GM23248 (cell line): ENCODE measurements at regions not wholly inside any gene's neighbourhood (a gene's known extent, or its start where the extent isn't known, plus 50 kb on each side); places are given as distances from the start of the nearest gene placed in this dataset.
A peak's percentile ranks its signal among the peaks of the same experiment; 100 is the strongest.
"Not testable (repeated sequence)": the region's sequence is repeated elsewhere in the genome, so short reads cannot be mapped to it uniquely, and the experiment has no call there.

Experiments used
- DNase-seq: peaks from one replicate; pipeline ENCODE4 v3.0.0-alpha.2; 2015
- H2AFZ ChIP-seq: fragments of 200-600 bp; sonication (generic); 2 replicates; pipeline ENCODE4 v1.6.1; 2016; ENCODE audit warnings: antibody characterized with exemption
- H3F3A ChIP-seq: fragments of 200-600 bp; sonication (generic); 2 replicates; pipeline ENCODE4 v1.6.1; 2016; ENCODE audit warnings: mild to moderate bottlenecking, antibody characterized with exemption, mixed run types; ENCODE audit not compliant: insufficient read depth
- H3K27ac ChIP-seq: fragments of 200-600 bp; sonication (generic); 2 replicates; pipeline ENCODE4 v1.5.1; 2016; ENCODE audit warnings: mild to moderate bottlenecking
- H3K27me3 ChIP-seq: fragments of 200-600 bp; sonication (generic); replicated peaks from 2 replicates; pipeline ENCODE4 v1.6.1; 2016; ENCODE audit warnings: mild to moderate bottlenecking; ENCODE audit not compliant: insufficient read depth
- H3K36me3 ChIP-seq: fragments of 200-600 bp; sonication (generic); 2 replicates; pipeline ENCODE4 v1.6.1; 2016; ENCODE audit warnings: low read depth, mild to moderate bottlenecking
- H3K4me1 ChIP-seq: fragments of 200-600 bp; sonication (generic); 2 replicates; pipeline ENCODE4 v1.6.1; 2016; ENCODE audit warnings: mild to moderate bottlenecking; ENCODE audit not compliant: insufficient read depth
- H3K4me2 ChIP-seq: fragments of 200-600 bp; sonication (generic); one replicate; pipeline ENCODE4 v1.6.1; 2016; ENCODE audit warnings: mild to moderate bottlenecking; ENCODE audit not compliant: unreplicated experiment
- H3K4me3 ChIP-seq: fragments of 200-600 bp; sonication (generic); 2 replicates; pipeline ENCODE4 v1.5.1; 2016; ENCODE audit warnings: mild to moderate bottlenecking
- H3K79me2 ChIP-seq: fragments of 200-600 bp; sonication (generic); 2 replicates; pipeline ENCODE4 v1.6.1; 2016; ENCODE audit warnings: mild to moderate bottlenecking; ENCODE audit not compliant: insufficient read depth
- H3K9ac ChIP-seq: fragments of 200-600 bp; sonication (generic); 2 replicates; pipeline ENCODE4 v1.6.1; 2016; ENCODE audit warnings: mild to moderate bottlenecking
- H3K9me2 ChIP-seq: fragments of 200-600 bp; sonication (generic); 2 replicates; pipeline ENCODE4 v1.6.1; 2016; ENCODE audit warnings: mixed run types, mild to moderate bottlenecking, moderate library complexity; ENCODE audit not compliant: insufficient read depth
- H3K9me3 ChIP-seq: fragments of 200-600 bp; sonication (generic); one replicate; pipeline ENCODE4 v1.6.1; 2017; ENCODE audit warnings: low read depth
- H4K20me1 ChIP-seq: fragments of 200-600 bp; sonication (generic); 2 replicates; pipeline ENCODE4 v1.6.0; 2016; ENCODE audit not compliant: insufficient read depth
- EZH2 ChIP-seq: fragments of 200-600 bp; sonication (generic); IDR thresholded peaks from 2 replicates; pipeline ENCODE4 v1.6.1; 2018; ENCODE audit warnings: antibody characterized with exemption, mild to moderate bottlenecking; ENCODE audit not compliant: insufficient read depth, poor library complexity, severe bottlenecking
- EZH2phosphoT487 ChIP-seq: fragments of 200-600 bp; sonication (generic); IDR thresholded peaks from 2 replicates; pipeline ENCODE4 v1.6.1; 2018; ENCODE audit warnings: antibody characterized with exemption, moderate library complexity, mild to moderate bottlenecking, low read depth; ENCODE audit not compliant: insufficient read depth
- WGBS, 2 experiments: methylation state at CpG; one replicate each; pipeline ENCODE4 v1.1.6; 2015 to 2017; ENCODE audit warnings: low lambda C conversion rate in 2 of 2, low coverage in 1 of 2; ENCODE audit errors: missing lambda C conversion rate in 2 of 2; 5-methylcytosine and 5-hydroxymethylcytosine counted together
- in situ Hi-C: fragments of 300-500 bp; cut with MboI; formaldehyde crosslinking; loops from 2 replicates; pipeline ENCODE4 v1.15.0; 2020

GRCh38 chrX:94830717-94831116, 1156.7 kb downstream of the FAM133A start:
- in situ Hi-C loops, result loop anchor here (25.0 kb wide), 1 partner anchor 482 kb away; no protein-coding TSS in a partner anchor
- TF ChIP-seq EZH2phosphoT487, result no peak
- H3K4me2 ChIP-seq, result no peak overlapping the region

GRCh38 chrX:94831364-94831763, 1157.4 kb downstream of the FAM133A start:
- no peak overlapping the region for H3K9ac ChIP-seq
- H3K4me1 ChIP-seq, result no peaks in the 10 kb centered on the region
- no peaks in the 10 kb centered on the region for H3K79me2 ChIP-seq
- no peak overlapping the region for H3K4me3 ChIP-seq
- peak; percentile 18 for DNase-seq
- no peaks in the 10 kb centered on the region for H3K9me2 ChIP-seq
- no peaks in the 10 kb centered on the region for H3K36me3 ChIP-seq
- no peak for TF ChIP-seq EZH2
- no peak for TF ChIP-seq EZH2phosphoT487
- H3K9me3 ChIP-seq, result no peaks in the 10 kb centered on the region
- no peaks in the 10 kb centered on the region for H3F3A ChIP-seq
- no peak overlapping the region for H3K27ac ChIP-seq
- no peak overlapping the region for H2AFZ ChIP-seq
- H3K4me2 ChIP-seq, result no peak overlapping the region
- no peaks in the 10 kb centered on the region for H3K27me3 ChIP-seq
- no peaks in the 10 kb centered on the region for H4K20me1 ChIP-seq
- in situ Hi-C loops, result loop anchor here (25.0 kb wide), 1 partner anchor 481 kb away; no protein-coding TSS in a partner anchor

More at GRCh38 chrX:94830717-94831116, 1156.7 kb downstream of the FAM133A start:
- no peaks in the 10 kb centered on the region for H3K27me3 ChIP-seq
- no peaks in the 10 kb centered on the region for H3K79me2 ChIP-seq
- H3K27ac ChIP-seq, result no peak overlapping the region
- H3K36me3 ChIP-seq, result no peaks in the 10 kb centered on the region
- H3F3A ChIP-seq, result no peaks in the 10 kb centered on the region
- 0 to 10% methylated on average over 2 of the region's 2 CpGs for WGBS, 2 experiments
- H3K9ac ChIP-seq, result no peak overlapping the region
- no peak overlapping the region for H2AFZ ChIP-seq
- DNase-seq, result no peak
- H3K4me1 ChIP-seq, result no peaks in the 10 kb centered on the region
- no peaks in the 10 kb centered on the region for H3K9me3 ChIP-seq
- H3K9me2 ChIP-seq, result no peaks in the 10 kb centered on the region
- no peak overlapping the region for H3K4me3 ChIP-seq
- H4K20me1 ChIP-seq, result no peaks in the 10 kb centered on the region

GRCh38 chrX:94834226-94834625, 1160.2 kb downstream of the FAM133A start:
- Histone ChIP-seq H3K4me2 (no peak overlapping the region), H3K9ac (no peak overlapping the region), H3K9me3 (no peaks in the 10 kb centered on the region), H3K36me3 (no peaks in the 10 kb centered on the region), H3F3A (no peaks in the 10 kb centered on the region), H4K20me1 (no peaks in the 10 kb centered on the region), H3K27ac (no peak overlapping the region), H3K79me2 (no peaks in the 10 kb centered on the region), H2AFZ (no peak overlapping the region), H3K4me1 (no peaks in the 10 kb centered on the region), H3K4me3 (no peak overlapping the region), H3K9me2 (no peaks in the 10 kb centered on the region), H3K27me3 (no peaks in the 10 kb centered on the region)
- 0 to 6% methylated on average over 3 of the region's 3 CpGs for WGBS, 2 experiments
- TF ChIP-seq EZH2 (no peak), EZH2phosphoT487 (no peak)
- in situ Hi-C loops, result loop anchor here (25.0 kb wide), 1 partner anchor 478 kb away; no protein-coding TSS in a partner anchor
- DNase-seq, result no peak

- no peak overlapping the region for H2AFZ ChIP-seq
- H3K4me3 ChIP-seq, result no peak overlapping the region
- no peaks in the 10 kb centered on the region for H3F3A ChIP-seq
- no peaks in the 10 kb centered on the region for H3K4me1 ChIP-seq
- no peak overlapping the region for H3K9ac ChIP-seq
- no peak overlapping the region for H3K27ac ChIP-seq
- H3K9me2 ChIP-seq, result no peaks in the 10 kb centered on the region
- no peaks in the 10 kb centered on the region for H3K79me2 ChIP-seq
- H3K9me3 ChIP-seq, result no peaks in the 10 kb centered on the region
- TF ChIP-seq EZH2 (no peak), EZH2phosphoT487 (no peak)
- DNase-seq, result no peak
- in situ Hi-C loops, result no loop called here
- H3K27me3 ChIP-seq, result no peaks in the 10 kb centered on the region
- no peak overlapping the region for H3K4me2 ChIP-seq
- H4K20me1 ChIP-seq, result no peaks in the 10 kb centered on the region
- H3K36me3 ChIP-seq, result no peaks in the 10 kb centered on the region
Measured at GRCh38 chrX:94850811-94851210, 1176.8 kb downstream of the FAM133A start.

- Histone ChIP-seq H3K4me2 (no peak overlapping the region), H3K9ac (no peak overlapping the region), H3K27ac (no peak overlapping the region), H2AFZ (no peak overlapping the region), H3F3A (no peaks in the 10 kb centered on the region), H3K79me2 (no peaks in the 10 kb centered on the region), H3K9me2 (no peaks in the 10 kb centered on the region), H3K27me3 (no peaks in the 10 kb centered on the region), H3K36me3 (no peaks in the 10 kb centered on the region), H3K9me3 (no peaks in the 10 kb centered on the region), H3K4me1 (no peaks in the 10 kb centered on the region), H3K4me3 (no peak overlapping the region), H4K20me1 (no peaks in the 10 kb centered on the region)
- no peak for DNase-seq
- in situ Hi-C loops, result no loop called here
- TF ChIP-seq EZH2 (no peak), EZH2phosphoT487 (no peak)
- WGBS, 2 experiments, result 0% methylated on average over 1 of the region's 1 CpG
Measured at GRCh38 chrX:94854251-94854650, 1180.2 kb downstream of the FAM133A start.

- H3K4me2 ChIP-seq, in situ Hi-C loops, H3K27me3 ChIP-seq, H3K4me1 ChIP-seq, H3F3A ChIP-seq, H3K4me3 ChIP-seq, H3K9me3 ChIP-seq, H3K27ac ChIP-seq, H3K9me2 ChIP-seq, DNase-seq, H4K20me1 ChIP-seq, H2AFZ ChIP-seq, H3K9ac ChIP-seq, H3K36me3 ChIP-seq, H3K79me2 ChIP-seq: not testable (repeated sequence)
- 37 to 60% methylated on average over 6 to 15 of the region's 19 CpGs for WGBS, 2 experiments
Measured at GRCh38 chrX:94862470-94862869, 1188.5 kb downstream of the FAM133A start.
